HG03460 (cell line): ENCODE measurements at regions not wholly inside any gene's neighbourhood (a gene's known extent, or its start where the extent isn't known, plus 50 kb on each side); places are given as distances from the start of the nearest gene placed in this dataset.

Experiments
- ATAC-seq: cut with Tn5 transposase; IDR thresholded peaks from one replicate; pipeline ENCODE4 v1.9.1; 2021; ENCODE audit not compliant: unreplicated experiment

DNA sequence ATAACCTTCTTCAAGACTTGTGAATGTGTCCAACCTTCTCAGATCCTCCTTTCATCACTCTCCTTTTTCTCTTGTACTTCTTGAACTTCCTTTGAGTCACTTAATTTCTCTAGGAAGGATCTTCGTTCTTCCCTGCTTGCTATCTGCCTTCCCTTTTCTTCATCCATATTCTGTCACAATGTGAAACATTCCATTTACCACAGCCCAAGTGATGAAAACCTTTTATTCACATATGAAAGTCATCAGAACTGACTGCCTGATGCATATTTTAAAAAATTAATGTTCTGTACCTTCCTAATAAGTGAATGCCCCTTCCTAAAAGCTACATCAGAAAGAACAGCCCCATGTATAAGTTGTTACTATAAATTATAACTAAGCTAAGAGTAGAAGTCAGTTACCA lies 520.4 kb upstream of the LUZP2 start:
- no peak for ATAC-seq

DNA sequence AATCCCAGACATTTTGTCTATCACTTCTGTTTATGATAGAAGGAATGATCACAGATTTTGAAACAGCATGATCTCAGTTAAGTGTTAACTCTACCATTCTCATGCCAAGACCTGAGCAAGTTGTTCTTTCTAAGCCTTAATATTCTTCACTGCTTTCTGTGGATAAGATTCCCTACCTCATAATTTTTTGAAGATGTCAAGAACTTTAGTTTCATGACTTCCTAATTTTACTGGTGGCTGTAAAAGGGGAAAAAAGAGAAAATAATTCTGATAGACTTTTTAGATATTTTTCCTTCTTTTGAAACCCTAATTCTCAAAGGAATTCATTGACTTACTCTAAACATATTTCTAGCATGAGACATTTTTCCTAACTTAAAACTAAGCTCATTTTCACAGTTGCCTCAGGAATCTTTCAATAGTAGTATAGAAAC lies 520.0 kb upstream of the LUZP2 start:
- no peak for ATAC-seq

GRCh38 chr11:23988381-23989006 lies 508.4 kb upstream of the LUZP2 start:
- ATAC-seq = no peak

GRCh38 chr11:23990346-23991164 lies 506.3 kb upstream of the LUZP2 start:
- ATAC-seq = no peak

DNA sequence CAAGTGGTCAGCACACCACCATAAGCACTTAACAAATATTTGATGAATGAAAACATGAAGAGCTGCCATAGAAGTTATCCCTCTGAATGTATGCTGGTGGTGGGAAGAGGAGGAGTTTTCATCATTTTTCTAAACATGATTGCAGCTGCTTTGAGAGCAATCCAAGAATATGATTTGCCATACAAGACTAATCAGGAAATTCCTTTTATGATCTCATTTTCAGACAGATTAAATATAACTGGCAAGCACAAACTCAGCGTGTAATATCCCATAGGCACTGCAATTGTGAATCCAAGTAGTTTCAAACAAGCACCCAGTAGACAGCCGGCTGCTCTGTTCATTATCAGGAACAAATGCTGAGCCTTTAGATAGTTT lies 505.7 kb upstream of the LUZP2 start:
- no peak for ATAC-seq

DNA sequence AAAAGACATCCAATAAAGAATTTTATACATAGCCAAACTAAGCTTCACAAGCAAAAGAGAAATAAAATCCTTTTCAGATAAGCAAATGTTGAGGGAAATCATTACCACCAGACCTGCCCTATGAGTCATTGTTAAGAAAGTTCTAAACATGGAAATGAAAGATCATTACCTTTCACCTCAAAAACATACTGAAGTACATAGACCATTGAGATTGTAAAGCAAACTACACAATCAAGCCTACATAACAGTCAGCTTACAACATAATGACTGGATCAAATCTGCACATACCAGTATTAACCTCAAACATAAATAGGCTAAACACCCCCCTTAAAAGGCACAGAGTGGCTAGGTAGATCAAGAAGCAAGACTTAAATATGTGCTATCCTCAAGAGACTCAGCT lies 501.0 kb upstream of the LUZP2 start:
- ATAC-seq = no peak

GRCh38 chr11:23997356-23997755 lies 499.5 kb upstream of the LUZP2 start:
- ATAC-seq = no peak

DNA sequence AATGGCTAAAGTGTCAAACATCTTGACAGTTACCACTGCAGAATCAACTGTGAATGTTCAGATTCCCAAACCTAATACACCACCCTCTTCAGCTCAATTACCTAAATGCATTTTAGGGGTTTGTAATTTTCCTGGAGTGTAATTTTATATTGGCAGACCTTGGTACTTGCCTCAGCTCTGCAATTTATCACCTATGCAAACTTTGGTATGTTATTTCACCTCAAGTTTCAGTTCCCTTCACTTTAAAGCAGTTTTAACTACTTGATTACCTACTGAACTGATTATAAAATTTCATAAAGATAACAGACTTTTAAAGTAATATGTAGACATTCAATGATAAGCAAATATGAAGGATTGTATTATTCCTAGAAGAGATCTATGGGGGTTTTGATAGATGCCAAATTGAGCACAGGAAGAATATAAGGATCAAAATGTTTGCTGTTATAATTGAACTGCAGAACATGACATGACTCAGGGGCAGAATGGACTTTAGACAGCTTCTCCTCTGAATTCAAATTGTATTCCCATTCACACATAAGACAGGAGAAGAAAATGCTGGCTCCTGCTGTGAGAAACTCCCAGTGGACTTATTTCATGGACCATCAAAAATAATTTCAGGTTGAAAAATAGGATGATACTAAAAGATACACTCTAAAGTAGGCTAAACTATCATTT lies 491.5 kb upstream of the LUZP2 start:
- ATAC-seq = no peak

- ATAC-seq = no peak
These were observed 453.0 kb upstream of the LUZP2 start for GRCh38 chr11:24043842-24044241.

GRCh38 chr11:24046731-24047130 lies 450.1 kb upstream of the LUZP2 start:
- no peak for ATAC-seq

DNA sequence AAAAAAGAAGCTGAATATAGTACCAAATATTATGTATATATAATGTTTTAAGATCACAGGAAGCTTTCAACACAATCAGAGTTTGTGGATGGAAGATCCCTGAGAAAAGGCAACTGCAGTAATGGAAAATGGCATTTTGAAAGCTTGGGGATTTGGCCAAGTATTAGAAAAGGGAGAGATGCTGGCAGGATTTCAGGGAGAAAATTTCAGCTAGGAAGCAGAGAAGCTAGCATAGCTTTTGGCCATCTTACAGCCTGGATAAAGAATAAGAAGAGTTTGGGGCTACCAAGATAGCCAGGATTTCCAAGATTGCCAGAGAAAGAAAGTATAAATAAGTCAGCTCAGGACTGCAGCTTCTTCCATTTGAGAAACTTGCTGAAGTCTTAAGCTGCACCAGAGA lies 440.8 kb upstream of the LUZP2 start:
- no peak for ATAC-seq

- ATAC-seq = no peak
These were observed 436.7 kb upstream of the LUZP2 start for GRCh38 chr11:24060125-24060524.

DNA sequence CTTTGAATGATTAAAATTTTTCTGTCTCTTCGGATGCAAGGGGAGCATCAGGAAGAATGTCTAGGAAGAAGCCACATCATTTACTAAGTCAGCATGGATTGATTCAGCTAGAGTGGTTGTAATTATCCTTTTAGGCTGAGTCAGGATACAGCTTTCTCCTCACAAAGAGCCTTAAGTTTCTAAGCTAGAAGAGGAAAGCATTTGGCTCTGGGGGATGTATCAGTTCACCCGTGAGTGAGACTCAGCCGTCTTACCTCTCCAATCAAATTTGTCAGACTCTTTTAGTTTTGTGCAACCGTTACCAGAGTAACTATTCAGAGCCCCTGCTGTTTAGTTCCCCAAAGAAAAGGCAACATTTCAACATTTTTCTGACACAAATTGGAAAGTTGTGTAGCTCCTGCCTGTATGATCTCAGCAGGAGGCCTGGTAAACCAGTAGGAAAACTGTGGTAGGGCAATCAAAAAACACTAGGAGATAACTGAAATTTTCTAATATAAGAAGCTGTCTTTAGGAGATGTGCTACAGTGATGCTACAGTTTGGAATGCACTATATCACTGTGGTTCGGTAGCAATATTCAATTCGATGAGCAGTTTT lies 432.4 kb upstream of the LUZP2 start:
- no peak for ATAC-seq

- ATAC-seq = no peak
These were observed 428.7 kb upstream of the LUZP2 start for GRCh38 chr11:24068197-24068596.

DNA sequence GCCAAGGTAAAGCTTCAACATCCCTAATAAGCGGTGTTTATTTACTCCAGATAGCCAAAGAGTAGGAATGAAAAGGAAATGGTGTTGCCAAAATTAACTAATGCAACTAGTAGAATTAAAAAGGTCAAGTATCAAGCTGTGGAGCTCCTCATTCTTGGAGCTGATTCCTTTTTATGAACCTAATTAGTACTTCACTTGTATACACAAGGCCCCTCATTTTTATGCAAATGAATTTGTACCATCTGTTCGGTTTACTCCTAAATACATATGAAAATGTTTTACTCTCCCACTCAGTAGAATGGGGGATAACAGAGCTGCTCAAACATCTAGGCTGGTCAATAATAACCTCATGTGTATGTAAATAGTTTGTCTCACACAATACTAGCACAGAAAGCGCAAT lies 426.4 kb upstream of the LUZP2 start:
- no peak for ATAC-seq

DNA sequence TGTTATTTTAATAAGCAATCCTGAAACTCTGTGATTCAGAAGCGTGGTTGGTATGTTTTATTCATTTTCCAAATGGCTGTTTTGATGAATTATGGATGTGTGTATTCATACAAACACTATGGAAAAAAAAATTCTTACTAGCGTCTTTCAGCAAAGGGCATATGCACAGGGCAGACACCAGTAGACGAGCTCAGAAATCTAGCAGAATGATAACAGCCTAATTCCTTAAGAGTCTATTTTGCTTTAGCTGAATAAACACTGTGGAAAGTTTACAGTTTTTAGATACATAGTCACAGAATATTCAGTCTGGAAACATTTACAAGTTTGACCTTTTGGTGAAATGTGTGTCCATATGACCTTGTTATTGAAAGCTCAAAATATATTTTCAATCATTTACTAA lies 418.8 kb upstream of the LUZP2 start:
- ATAC-seq = no peak

DNA sequence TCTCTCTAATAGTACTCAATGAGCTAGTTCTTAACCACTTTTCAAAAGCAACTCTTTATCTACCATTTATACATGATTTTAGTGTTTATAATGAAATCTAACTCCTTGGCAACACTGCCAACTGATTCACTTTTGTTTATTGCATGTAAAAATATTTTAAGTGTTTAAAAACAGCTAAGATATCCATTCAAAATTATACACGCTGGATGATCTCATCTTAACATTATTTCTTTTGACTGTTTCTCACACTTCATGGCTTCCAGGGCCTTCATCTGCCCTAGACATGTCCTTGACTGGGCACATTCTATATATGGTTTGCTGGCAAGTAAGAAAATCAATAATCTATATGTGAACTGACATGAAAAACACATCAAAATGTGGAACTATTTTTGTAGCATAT lies 414.6 kb upstream of the LUZP2 start:
- no peak for ATAC-seq

DNA sequence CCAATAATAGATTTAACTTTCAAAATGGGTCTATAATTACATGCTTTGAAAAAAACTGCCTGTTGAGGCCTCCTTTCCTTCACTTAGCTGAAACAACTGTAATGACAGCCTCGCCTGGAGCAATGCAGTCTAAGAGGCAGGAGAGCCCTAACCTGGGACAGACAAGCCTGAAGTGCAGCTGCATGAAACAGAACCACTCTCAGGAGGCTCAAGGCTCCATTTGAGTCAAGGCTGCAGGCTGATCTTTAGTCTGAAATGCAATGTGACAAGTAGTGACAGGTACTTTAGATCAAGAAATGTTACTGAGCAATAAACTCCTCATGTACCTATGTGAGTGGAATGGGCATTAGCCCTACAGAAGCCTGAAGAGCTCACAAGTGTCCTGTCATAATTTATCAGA lies 414.0 kb upstream of the LUZP2 start:
- no peak for ATAC-seq

GRCh38 chr11:24084956-24085355 lies 411.9 kb upstream of the LUZP2 start:
- ATAC-seq = no peak

- ATAC-seq = no peak
These were observed 409.9 kb upstream of the LUZP2 start for GRCh38 chr11:24086921-24087320.

GRCh38 chr11:24091594-24091993 lies 405.3 kb upstream of the LUZP2 start:
- no peak for ATAC-seq

GRCh38 chr11:24093375-24093774 lies 403.5 kb upstream of the LUZP2 start:
- no peak for ATAC-seq
